ENCODE measurements at regions not wholly inside any gene's neighbourhood (a gene's known extent, or its start where the extent isn't known, plus 50 kb on each side); places are given as distances from the start of the nearest gene placed in this dataset.
A peak's percentile ranks its signal among the peaks of the same experiment; 100 is the strongest.
"Not testable (repeated sequence)": the region's sequence is repeated elsewhere in the genome, so short reads cannot be mapped to it uniquely, and the experiment has no call there.

- peak overlapping the region; percentile 39 for H3K27ac ChIP-seq (ENCODE audit: insufficient read depth, low read length, poor library complexity, severe bottlenecking)
- H3K36me3 ChIP-seq (ENCODE audit: control insufficient read depth, insufficient read depth, low read length); H3K4me3 ChIP-seq (ENCODE audit: insufficient read depth, low read depth, low read length, poor library complexity, severe bottlenecking); H3K27me3 ChIP-seq (replicated peaks; ENCODE audit: control insufficient read depth, insufficient read depth, low read length, poor library complexity, severe bottlenecking); DNase-seq; H3K9me3 ChIP-seq (ENCODE audit: control insufficient read depth, low read length): not testable (repeated sequence)
- H3K4me1 ChIP-seq (ENCODE audit: control insufficient read depth, insufficient read depth, low read length, poor library complexity, severe bottlenecking) = peaks cover 21% of the 10 kb centered on the region
These were observed 658.9 kb downstream of the TMEM121 start for GRCh38 chr14:106185174-106185836.

DNA sequence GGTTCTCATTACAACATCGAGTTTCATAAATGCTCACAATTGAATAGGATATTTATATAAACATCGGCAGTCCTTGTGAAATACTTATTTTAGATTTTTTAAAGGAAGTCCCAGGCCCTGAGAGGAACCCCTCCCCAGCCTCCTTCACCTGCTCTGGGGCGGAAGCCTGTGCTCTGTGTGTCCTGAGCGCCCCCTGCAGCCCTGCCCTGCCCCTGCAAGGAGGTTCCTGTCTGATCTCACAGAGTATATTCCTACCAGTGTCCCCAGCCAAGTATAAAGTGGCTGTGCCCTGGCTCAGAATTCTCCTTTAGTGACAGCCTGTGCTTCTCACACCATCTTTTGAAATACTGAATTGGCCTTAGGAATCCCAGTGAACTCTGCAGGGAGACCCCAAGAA, 659.5 kb downstream of the TMEM121 start:
- Histone ChIP-seq H3K27ac (ENCODE audit: insufficient read depth, low read length, poor library complexity, severe bottlenecking) (peak overlapping the region; percentile 39), H3K9me3 (ENCODE audit: control insufficient read depth, low read length) (no peaks in the 10 kb centered on the region), H3K4me3 (ENCODE audit: insufficient read depth, low read depth, low read length, poor library complexity, severe bottlenecking) (no peak overlapping the region), H3K27me3 (replicated peaks; ENCODE audit: control insufficient read depth, insufficient read depth, low read length, poor library complexity, severe bottlenecking) (no peaks in the 10 kb centered on the region), H3K36me3 (ENCODE audit: control insufficient read depth, insufficient read depth, low read length) (no peaks in the 10 kb centered on the region), H3K4me1 (ENCODE audit: control insufficient read depth, insufficient read depth, low read length, poor library complexity, severe bottlenecking) (peaks cover 21% of the 10 kb centered on the region)
- DNase-seq = peak; percentile 11 to 48 (median 41)

DNA sequence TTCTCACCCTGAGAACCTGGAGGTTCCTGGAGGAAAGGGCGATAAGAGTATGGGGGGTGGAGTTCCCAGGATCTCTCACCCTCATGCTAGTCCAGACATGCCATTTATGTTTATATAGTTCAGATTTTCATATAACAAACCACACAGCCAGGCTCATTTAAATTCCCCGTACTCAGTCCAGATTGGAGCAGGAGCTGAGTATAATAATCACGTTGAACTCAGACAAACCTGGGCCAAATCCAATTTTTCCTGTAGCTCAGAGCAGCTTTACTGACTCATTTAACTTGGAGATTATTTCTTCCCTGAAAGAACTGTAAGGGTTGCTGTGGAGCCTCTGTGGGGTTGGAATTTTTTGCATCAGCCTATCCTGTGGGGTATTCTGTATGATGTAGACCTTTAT, 660.8 kb downstream of the TMEM121 start:
- H3K9me3 ChIP-seq (ENCODE audit: control insufficient read depth, low read length) = no peaks in the 10 kb centered on the region
- no peaks in the 10 kb centered on the region for H3K27me3 ChIP-seq (replicated peaks; ENCODE audit: control insufficient read depth, insufficient read depth, low read length, poor library complexity, severe bottlenecking)
- no peaks in the 10 kb centered on the region for H3K36me3 ChIP-seq (ENCODE audit: control insufficient read depth, insufficient read depth, low read length)
- H3K4me3 ChIP-seq (ENCODE audit: insufficient read depth, low read depth, low read length, poor library complexity, severe bottlenecking) = no peak overlapping the region
- no peak overlapping the region for H3K27ac ChIP-seq (ENCODE audit: insufficient read depth, low read length, poor library complexity, severe bottlenecking)
- DNase-seq = no peak
- peaks cover 21% of the 10 kb centered on the region for H3K4me1 ChIP-seq (ENCODE audit: control insufficient read depth, insufficient read depth, low read length, poor library complexity, severe bottlenecking)

DNA sequence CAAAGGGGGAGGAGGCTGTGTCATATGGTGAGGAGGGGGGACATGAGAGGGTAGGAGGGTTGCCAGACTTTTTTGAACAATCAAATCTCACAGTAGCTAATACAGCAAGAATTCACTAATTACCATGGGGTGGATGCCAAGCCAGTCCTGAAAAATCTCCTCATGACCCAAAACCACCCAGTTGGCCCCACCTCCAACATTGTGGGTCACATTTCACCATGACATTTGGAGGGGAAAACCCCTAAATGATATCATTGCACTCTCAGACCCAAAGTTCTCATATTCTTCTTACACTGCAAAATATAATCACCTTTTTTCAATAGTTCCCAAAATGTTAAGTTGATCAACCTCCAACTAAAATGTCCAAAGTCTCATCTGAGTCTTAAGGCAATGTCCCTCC, 666.3 kb downstream of the TMEM121 start:
- H3K27me3 ChIP-seq (replicated peaks; ENCODE audit: control insufficient read depth, insufficient read depth, low read length, poor library complexity, severe bottlenecking); H3K36me3 ChIP-seq (ENCODE audit: control insufficient read depth, insufficient read depth, low read length); H3K27ac ChIP-seq (ENCODE audit: insufficient read depth, low read length, poor library complexity, severe bottlenecking); H3K4me3 ChIP-seq (ENCODE audit: insufficient read depth, low read depth, low read length, poor library complexity, severe bottlenecking); H3K9me3 ChIP-seq (ENCODE audit: control insufficient read depth, low read length); DNase-seq; H3K4me1 ChIP-seq (ENCODE audit: control insufficient read depth, insufficient read depth, low read length, poor library complexity, severe bottlenecking): not testable (repeated sequence)

GRCh38 chr14:106196459-106196858, 670.1 kb downstream of the TMEM121 start:
- H3K4me3 ChIP-seq (ENCODE audit: insufficient read depth, low read depth, low read length, poor library complexity, severe bottlenecking); H3K4me1 ChIP-seq (ENCODE audit: control insufficient read depth, insufficient read depth, low read length, poor library complexity, severe bottlenecking); H3K27ac ChIP-seq (ENCODE audit: insufficient read depth, low read length, poor library complexity, severe bottlenecking); H3K9me3 ChIP-seq (ENCODE audit: control insufficient read depth, low read length); H3K27me3 ChIP-seq (replicated peaks; ENCODE audit: control insufficient read depth, insufficient read depth, low read length, poor library complexity, severe bottlenecking); H3K36me3 ChIP-seq (ENCODE audit: control insufficient read depth, insufficient read depth, low read length): not testable (repeated sequence)
- peak; percentile 18 to 43 (median 31) for DNase-seq

- not testable (repeated sequence) for H3K9me3 ChIP-seq (ENCODE audit: control insufficient read depth, low read length); DNase-seq; H3K27ac ChIP-seq (ENCODE audit: insufficient read depth, low read length, poor library complexity, severe bottlenecking); H3K4me3 ChIP-seq (ENCODE audit: insufficient read depth, low read depth, low read length, poor library complexity, severe bottlenecking); H3K27me3 ChIP-seq (replicated peaks; ENCODE audit: control insufficient read depth, insufficient read depth, low read length, poor library complexity, severe bottlenecking); H3K4me1 ChIP-seq (ENCODE audit: control insufficient read depth, insufficient read depth, low read length, poor library complexity, severe bottlenecking); H3K36me3 ChIP-seq (ENCODE audit: control insufficient read depth, insufficient read depth, low read length)
These were observed 670.9 kb downstream of the TMEM121 start for GRCh38 chr14:106197264-106197663.

- no peak for DNase-seq
- Histone ChIP-seq H3K27ac (ENCODE audit: insufficient read depth, low read length, poor library complexity, severe bottlenecking) (no peak overlapping the region), H3K4me3 (ENCODE audit: insufficient read depth, low read depth, low read length, poor library complexity, severe bottlenecking) (no peak overlapping the region), H3K27me3 (replicated peaks; ENCODE audit: control insufficient read depth, insufficient read depth, low read length, poor library complexity, severe bottlenecking) (peaks cover 10% of the 10 kb centered on the region), H3K4me1 (ENCODE audit: control insufficient read depth, insufficient read depth, low read length, poor library complexity, severe bottlenecking) (peaks cover 2% of the 10 kb centered on the region), H3K36me3 (ENCODE audit: control insufficient read depth, insufficient read depth, low read length) (no peaks in the 10 kb centered on the region), H3K9me3 (ENCODE audit: control insufficient read depth, low read length) (no peaks in the 10 kb centered on the region)
These were observed 672.7 kb downstream of the TMEM121 start for GRCh38 chr14:106199097-106199496.

GRCh38 chr14:106200541-106201315, 674.3 kb downstream of the TMEM121 start:
- Histone ChIP-seq H3K4me3 (ENCODE audit: insufficient read depth, low read depth, low read length, poor library complexity, severe bottlenecking) (no peak overlapping the region), H3K9me3 (ENCODE audit: control insufficient read depth, low read length) (no peaks in the 10 kb centered on the region), H3K27me3 (replicated peaks; ENCODE audit: control insufficient read depth, insufficient read depth, low read length, poor library complexity, severe bottlenecking) (peaks cover 10% of the 10 kb centered on the region), H3K36me3 (ENCODE audit: control insufficient read depth, insufficient read depth, low read length) (no peaks in the 10 kb centered on the region), H3K27ac (ENCODE audit: insufficient read depth, low read length, poor library complexity, severe bottlenecking) (no peak overlapping the region), H3K4me1 (ENCODE audit: control insufficient read depth, insufficient read depth, low read length, poor library complexity, severe bottlenecking) (peaks cover 2% of the 10 kb centered on the region)
- no peak for DNase-seq

- no peak for DNase-seq
- Histone ChIP-seq H3K4me1 (ENCODE audit: control insufficient read depth, insufficient read depth, low read length, poor library complexity, severe bottlenecking) (peaks cover 2% of the 10 kb centered on the region), H3K4me3 (ENCODE audit: insufficient read depth, low read depth, low read length, poor library complexity, severe bottlenecking) (no peak overlapping the region), H3K27ac (ENCODE audit: insufficient read depth, low read length, poor library complexity, severe bottlenecking) (no peak overlapping the region), H3K9me3 (ENCODE audit: control insufficient read depth, low read length) (no peaks in the 10 kb centered on the region), H3K27me3 (replicated peaks; ENCODE audit: control insufficient read depth, insufficient read depth, low read length, poor library complexity, severe bottlenecking) (peaks cover 10% of the 10 kb centered on the region), H3K36me3 (ENCODE audit: control insufficient read depth, insufficient read depth, low read length) (no peaks in the 10 kb centered on the region)
These were observed 675.0 kb downstream of the TMEM121 start for GRCh38 chr14:106201376-106201775.

DNA sequence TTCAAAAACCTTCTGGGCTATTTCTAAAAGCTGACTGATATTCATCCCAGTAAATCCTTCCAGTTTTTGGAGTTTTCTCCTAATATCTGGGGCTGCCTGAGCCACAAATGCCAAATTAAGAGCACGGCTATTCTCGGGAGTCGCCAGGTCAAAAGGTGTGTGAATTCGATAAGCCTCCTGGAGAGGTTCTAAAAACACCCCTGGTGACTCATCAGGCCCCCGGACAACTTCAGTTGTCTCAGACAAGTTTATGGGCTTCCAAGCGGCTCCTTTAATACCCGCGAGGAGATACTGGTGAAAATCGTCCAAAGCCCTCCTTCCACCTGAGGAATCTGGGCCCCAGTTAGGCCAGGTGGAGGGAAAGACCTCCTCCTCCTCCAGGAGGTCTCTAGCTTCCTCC, 677.1 kb downstream of the TMEM121 start:
- no peaks in the 10 kb centered on the region for H3K9me3 ChIP-seq (ENCODE audit: control insufficient read depth, low read length)
- peaks cover 2% of the 10 kb centered on the region for H3K4me1 ChIP-seq (ENCODE audit: control insufficient read depth, insufficient read depth, low read length, poor library complexity, severe bottlenecking)
- no peak overlapping the region for H3K4me3 ChIP-seq (ENCODE audit: insufficient read depth, low read depth, low read length, poor library complexity, severe bottlenecking)
- no peak for DNase-seq
- H3K27me3 ChIP-seq (replicated peaks; ENCODE audit: control insufficient read depth, insufficient read depth, low read length, poor library complexity, severe bottlenecking) = peaks cover 10% of the 10 kb centered on the region
- H3K27ac ChIP-seq (ENCODE audit: insufficient read depth, low read length, poor library complexity, severe bottlenecking) = no peak overlapping the region
- H3K36me3 ChIP-seq (ENCODE audit: control insufficient read depth, insufficient read depth, low read length) = no peaks in the 10 kb centered on the region

Data from effector memory CD4-positive, alpha-beta T cell (primary cell).